Heart right ventricle (tissue), 16 donors: ENCODE measurements at regions not wholly inside any gene's neighbourhood (a gene's known extent, or its start where the extent isn't known, plus 50 kb on each side); places are given as distances from the start of the nearest gene placed in this dataset.
A peak's percentile ranks its signal among the peaks of the same experiment; 100 is the strongest.

Source experiments
- ATAC-seq, 8 donors: fragments of 200-7000 bp; cut with Tn5 transposase; one replicate each; pipeline ENCODE4 v1.9.1; 2020; ENCODE audit warnings: mild to moderate bottlenecking in 8 of 8, moderate library complexity in 8 of 8, moderate number of reproducible peaks in 1 of 8
- DNase-seq, 2 donors: peaks; one replicate each; pipeline ENCODE4 v3.0.0-alpha.2; 2020
- H3K27ac ChIP-seq, 10 donors: fragments of 200-600 bp; sonication (generic) in 2 of 10; one replicate each; pipeline versions ENCODE4 v1.5.0 to v1.8.0; 2020 to 2022; ENCODE audit warnings: mild to moderate bottlenecking in 3 of 10
- H3K27me3 ChIP-seq, 7 donors: fragments of 200-600 bp; one replicate each; pipeline ENCODE4 v1.8.0; 2021 to 2022; ENCODE audit warnings: mild to moderate bottlenecking in 2 of 7
- H3K36me3 ChIP-seq, 9 donors: fragments of 200-600 bp; sonication (generic) in 1 of 9; one replicate each; pipeline versions ENCODE4 v1.5.0 to v1.8.0; 2020 to 2022; ENCODE audit warnings: mild to moderate bottlenecking in 2 of 9
- H3K4me1 ChIP-seq, 9 donors: fragments of 200-600 bp; sonication (generic) in 1 of 9; one replicate each; pipeline versions ENCODE4 v1.5.0 to v1.8.0; 2020 to 2022; ENCODE audit warnings: mild to moderate bottlenecking in 4 of 9
- H3K4me3 ChIP-seq, 10 donors: fragments of 200-600 bp; sonication (generic) in 2 of 10; one replicate each; pipeline versions ENCODE4 v1.5.0 to v1.8.0; 2020 to 2022; ENCODE audit warnings: mild to moderate bottlenecking in 7 of 10, moderate library complexity in 2 of 10
- H3K9me3 ChIP-seq, 11 donors: fragments of 200-600 bp in 10 of 11; sonication (generic) in 2 of 11; one replicate each; pipeline versions ENCODE4 v1.5.0 to v1.8.0; 2013 to 2022; ENCODE audit warnings: mild to moderate bottlenecking in 2 of 11, control low read depth in 1 of 11, moderate library complexity in 1 of 11
- CTCF ChIP-seq, 9 donors: fragments of 200-600 bp; sonication (generic) in 2 of 9; IDR thresholded peaks; one replicate each; pipeline versions ENCODE4 v1.5.0 to v1.8.0; 2021 to 2022; ENCODE audit warnings: antibody characterized with exemption in 9 of 9, mild to moderate bottlenecking in 5 of 9, moderate library complexity in 1 of 9
- WGBS, 2 donors: extraction: QIAGEN DNeasy Blood & Tissue Kit; methylation state at CpG; one replicate each; pipeline ENCODE4 v1.1.7; 2013; ENCODE audit warnings: inconsistent platforms in 1 of 2; 5-methylcytosine and 5-hydroxymethylcytosine counted together
- intact Hi-C, 10 donors: fragments of 100-400 bp; cut with DNase I; formaldehyde crosslinking; loops; one replicate each; pipeline versions ENCODE4 v1.11.1 to v1.14.2; 2022
- donor health status: Arrhythmogenic right ventricular cardiomyopathy.
- donor health status: ischemic (EF 13 %, LVEDD 7.1; RV severe dilation, severe dysfunction).
- donor health status: healthy with polysubstance abuse.
- donor health status: DM: no; HTN: yes; CAD: no.
- donor health status: DM: no; HTN: no; CAD: no.
- donor health status: ischemic (EF 25% LVEDD 6.9; RV normal size, moderate dysfunction).
- donor health status: ischemic (EF 25% LVEDD 5.7; RV mildly dilated, moderate dysfunction).
- donor health status: healthy.
- donor health status: DM: yes; HTN: yes; CAD: no.
- donor health status: Ischemic cardiomyopathy.
- donor health status: ischemic (EF 35%, LVEDD 5.7; RV mildly dilated, moderate dysfunction).
- donor health status: nonischemic (EF 11% LVEDD 7.7; RV severe dilation, severe dysfunction).
- donor health status: DM: yes; HTN: yes; CAD: no.
- donor health status: PGD.
- donor health status: ischemic (EF 29% LVEDD 5.4; RV normal size, mild dysfunction).
- donor health status: nonischemic (EF 23%, LVEDD 6.1; RV moderate dilation, normal function).

- H3K27ac ChIP-seq: peak overlapping the region; percentile 7 to 85 (median 70)
- ATAC-seq: peak in 7 of 8 donors; percentile 41 to 90 (median 62)
Measured at GRCh38 chr3:29171043-29171990, 109.6 kb upstream of the RBMS3 start.

DNA sequence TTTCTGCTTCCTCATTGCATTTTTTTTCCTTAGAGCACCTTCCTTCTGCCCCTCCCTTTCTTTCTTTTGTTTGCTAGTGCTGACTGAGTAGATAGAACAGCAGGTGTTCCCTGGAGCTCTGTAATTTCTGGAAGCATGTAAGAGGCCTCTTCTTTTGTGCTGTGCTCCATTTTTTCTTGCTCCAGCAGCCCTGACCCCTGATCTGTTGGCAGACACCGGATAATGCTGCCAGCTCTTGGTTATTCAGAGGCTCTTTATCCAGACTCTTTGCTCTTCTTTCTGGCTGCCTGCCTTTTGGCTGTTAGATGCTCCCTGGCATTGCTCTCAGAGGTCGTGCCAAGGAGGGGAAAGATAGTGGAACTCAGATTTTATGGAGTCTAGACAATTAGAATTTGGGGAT lies 104.4 kb upstream of the RBMS3 start:
- H3K4me1 ChIP-seq: peaks cover 0 to 41% (median 20%) of the 10 kb centered on the region in 9 donors
- ATAC-seq (peak in 4 of 8 donors; percentile 32 to 67 (median 54)), DNase-seq (peak in 1 of 2 donors; percentile 19)
- H3K4me3 ChIP-seq: no peak overlapping the region
- intact Hi-C loops: loop anchor here in 2 of 10 donors (10.0 kb wide), 2 partner anchors 98 to 588 kb away; no protein-coding TSS in a partner anchor
- no peaks in the 10 kb centered on the region for H3K9me3 ChIP-seq
- no peak for TF ChIP-seq CTCF (IDR thresholded peaks at IDR 0.05)
- H3K27ac ChIP-seq: no peak overlapping the region
- 44% methylated on average over 2 of the region's 2 CpGs for WGBS, 2 donors
- no peaks in the 10 kb centered on the region for H3K27me3 ChIP-seq
- H3K36me3 ChIP-seq: no peaks in the 10 kb centered on the region

More at GRCh38 chr3:29171043-29171990, 109.6 kb upstream of the RBMS3 start:
- 47 to 55% methylated on average over 6 of the region's 6 CpGs for WGBS, 2 donors
- DNase-seq: no peak
- H3K27me3 ChIP-seq: no peaks in the 10 kb centered on the region
- H3K36me3 ChIP-seq: no peaks in the 10 kb centered on the region
- no peak overlapping the region for H3K4me3 ChIP-seq
- no peaks in the 10 kb centered on the region for H3K9me3 ChIP-seq
- peaks cover 0 to 37% (median 24%) of the 10 kb centered on the region in 9 donors for H3K4me1 ChIP-seq
- no peak for TF ChIP-seq CTCF (IDR thresholded peaks at IDR 0.05)
- intact Hi-C loops: loop anchor here in 2 of 10 donors (2.0 to 10.0 kb wide), 3 partner anchors 103 to 593 kb away; no protein-coding TSS in a partner anchor

- intact Hi-C loops: loop anchor here in 2 of 10 donors (10.0 kb wide), 2 partner anchors 96 to 586 kb away; no protein-coding TSS in a partner anchor
- no peak overlapping the region for H3K4me3 ChIP-seq
- ATAC-seq (peak in 6 of 8 donors; percentile 12 to 74 (median 40)), DNase-seq (no peak)
- WGBS, 2 donors: 42 to 47% methylated on average over 4 of the region's 4 CpGs
- no peak for TF ChIP-seq CTCF (IDR thresholded peaks at IDR 0.05)
- H3K36me3 ChIP-seq: no peaks in the 10 kb centered on the region
- no peak overlapping the region for H3K27ac ChIP-seq
- H3K27me3 ChIP-seq: no peaks in the 10 kb centered on the region
- peaks cover 0 to 49% (median 19%) of the 10 kb centered on the region in 9 donors for H3K4me1 ChIP-seq
- H3K9me3 ChIP-seq: no peaks in the 10 kb centered on the region
Measured at GRCh38 chr3:29178809-29179793, 101.8 kb upstream of the RBMS3 start.
